ENCODE measurements at regions not wholly inside any gene's neighbourhood (a gene's known extent, or its start where the extent isn't known, plus 50 kb on each side); places are given as distances from the start of the nearest gene placed in this dataset.
"Not testable (repeated sequence)": the region's sequence is repeated elsewhere in the genome, so short reads cannot be mapped to it uniquely, and the experiment has no call there.

DNA sequence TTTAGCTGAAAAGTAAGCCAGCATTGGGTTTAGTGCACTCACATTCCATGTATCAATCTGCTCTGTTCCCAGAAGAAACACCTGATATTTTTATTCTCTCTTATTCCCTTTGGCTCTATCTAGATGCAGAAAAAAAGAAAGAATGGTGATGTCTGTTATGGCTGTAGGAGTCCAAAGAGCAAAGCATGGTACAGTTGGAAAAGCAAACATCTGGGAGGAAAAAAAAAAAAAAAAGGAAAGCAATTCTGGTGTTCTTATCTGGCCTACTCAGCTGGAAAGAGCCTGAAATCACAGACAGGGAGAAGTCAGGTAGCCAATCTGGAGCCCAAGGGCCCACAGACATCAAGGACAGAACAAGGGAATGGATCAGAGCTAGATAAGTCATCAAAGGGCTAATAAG lies 293.9 kb downstream of the DUSP6 start:
- Histone ChIP-seq H3K9me3 (no peaks in the 10 kb centered on the region), H3K36me3 (ENCODE audit: low read depth, missing control alignments) (no peaks in the 10 kb centered on the region), H3K27me3 (no peaks in the 10 kb centered on the region), H3K4me3 (no peak overlapping the region), H3K4me1 (no peaks in the 10 kb centered on the region), H3K27ac (no peak overlapping the region)
- DNase-seq, result no peak
- intact Hi-C loops (cut with DNase I; ENCODE audit: low total_unique reads), result loop anchor here (10.0 kb wide), 1 partner anchor 396 kb away; no protein-coding TSS in a partner anchor
- TF ChIP-seq, protein P1, sequence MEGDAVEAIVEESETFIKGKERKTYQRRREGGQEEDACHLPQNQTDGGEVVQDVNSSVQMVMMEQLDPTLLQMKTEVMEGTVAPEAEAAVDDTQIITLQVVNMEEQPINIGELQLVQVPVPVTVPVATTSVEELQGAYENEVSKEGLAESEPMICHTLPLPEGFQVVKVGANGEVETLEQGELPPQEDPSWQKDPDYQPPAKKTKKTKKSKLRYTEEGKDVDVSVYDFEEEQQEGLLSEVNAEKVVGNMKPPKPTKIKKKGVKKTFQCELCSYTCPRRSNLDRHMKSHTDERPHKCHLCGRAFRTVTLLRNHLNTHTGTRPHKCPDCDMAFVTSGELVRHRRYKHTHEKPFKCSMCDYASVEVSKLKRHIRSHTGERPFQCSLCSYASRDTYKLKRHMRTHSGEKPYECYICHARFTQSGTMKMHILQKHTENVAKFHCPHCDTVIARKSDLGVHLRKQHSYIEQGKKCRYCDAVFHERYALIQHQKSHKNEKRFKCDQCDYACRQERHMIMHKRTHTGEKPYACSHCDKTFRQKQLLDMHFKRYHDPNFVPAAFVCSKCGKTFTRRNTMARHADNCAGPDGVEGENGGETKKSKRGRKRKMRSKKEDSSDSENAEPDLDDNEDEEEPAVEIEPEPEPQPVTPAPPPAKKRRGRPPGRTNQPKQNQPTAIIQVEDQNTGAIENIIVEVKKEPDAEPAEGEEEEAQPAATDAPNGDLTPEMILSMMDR (IDR thresholded peaks at IDR 0.05), result no peak
- TF ChIP-seq POLR2A (IDR thresholded peaks at IDR 0.05), result no peak

DNA sequence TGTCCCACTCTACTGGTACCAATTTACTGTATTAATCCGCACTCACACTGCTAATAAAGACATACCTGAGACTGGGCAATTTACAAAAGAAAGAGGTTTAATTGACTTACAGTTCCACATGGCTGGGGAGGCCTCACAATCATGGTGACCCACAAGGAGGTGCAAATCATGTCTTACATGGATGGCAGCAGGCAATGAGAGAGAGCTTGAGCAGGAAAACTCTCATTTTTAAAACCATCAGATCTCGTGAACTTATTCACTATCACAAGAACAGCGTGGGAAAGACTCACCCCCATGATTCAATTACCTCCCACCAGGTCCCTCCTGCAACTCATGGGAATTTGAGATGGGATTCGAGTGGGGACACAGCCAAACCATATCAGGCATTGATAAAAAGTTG lies 298.5 kb downstream of the DUSP6 start:
- H3K9me3 ChIP-seq; H3K36me3 ChIP-seq (ENCODE audit: low read depth, missing control alignments); H3K4me3 ChIP-seq; H3K4me1 ChIP-seq; DNase-seq; H3K27ac ChIP-seq; H3K27me3 ChIP-seq: not testable (repeated sequence)
- intact Hi-C loops (cut with DNase I; ENCODE audit: low total_unique reads), result loop anchor here (10.0 kb wide), 1 partner anchor 401 kb away; no protein-coding TSS in a partner anchor
- WGBS, 2 donors, result 73 to 76% methylated on average over 4 of the region's 4 CpGs

DNA sequence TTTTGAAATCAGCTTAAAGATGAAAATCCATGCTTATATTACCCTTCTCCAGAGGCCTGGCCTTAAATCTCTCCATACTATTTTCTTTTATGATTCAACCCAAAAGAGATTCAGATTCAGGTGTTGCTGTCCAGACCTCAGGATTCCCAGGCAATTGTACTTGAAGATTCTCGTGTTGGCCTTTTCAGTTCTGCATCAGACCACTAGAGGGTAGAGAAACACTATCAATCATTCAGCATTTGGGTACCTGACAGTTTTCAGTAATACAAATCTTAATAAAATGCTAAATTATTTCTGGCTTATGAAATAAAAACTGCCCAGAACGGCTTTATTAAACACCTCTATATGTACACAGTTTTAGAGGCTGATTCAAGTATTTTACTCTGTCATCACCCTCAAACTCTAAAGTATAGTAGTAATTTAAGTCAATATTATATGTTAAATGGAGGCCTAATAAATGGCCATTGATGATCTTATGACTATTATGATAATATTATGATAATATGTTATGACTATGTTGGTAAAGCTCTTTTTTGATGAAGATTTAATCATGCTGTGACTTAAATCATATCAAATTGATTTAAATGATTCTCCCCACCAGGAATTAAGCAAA lies 301.1 kb downstream of the DUSP6 start:
- Histone ChIP-seq H3K4me3 (no peak overlapping the region), H3K9me3 (no peaks in the 10 kb centered on the region), H3K4me1 (no peaks in the 10 kb centered on the region), H3K27ac (no peak overlapping the region), H3K36me3 (ENCODE audit: low read depth, missing control alignments) (no peaks in the 10 kb centered on the region), H3K27me3 (no peaks in the 10 kb centered on the region)
- intact Hi-C loops (cut with DNase I; ENCODE audit: low total_unique reads), result loop anchor here (10.0 kb wide), 1 partner anchor 404 kb away; no protein-coding TSS in a partner anchor
- TF ChIP-seq POLR2A (IDR thresholded peaks at IDR 0.05), result no peak
- TF ChIP-seq, protein P1 (IDR thresholded peaks at IDR 0.05), result peak; percentile 83 to 92 (median 84)
- peak; percentile 26 for DNase-seq
- WGBS, 2 donors, result 23 to 37% methylated on average over 2 of the region's 2 CpGs

DNA sequence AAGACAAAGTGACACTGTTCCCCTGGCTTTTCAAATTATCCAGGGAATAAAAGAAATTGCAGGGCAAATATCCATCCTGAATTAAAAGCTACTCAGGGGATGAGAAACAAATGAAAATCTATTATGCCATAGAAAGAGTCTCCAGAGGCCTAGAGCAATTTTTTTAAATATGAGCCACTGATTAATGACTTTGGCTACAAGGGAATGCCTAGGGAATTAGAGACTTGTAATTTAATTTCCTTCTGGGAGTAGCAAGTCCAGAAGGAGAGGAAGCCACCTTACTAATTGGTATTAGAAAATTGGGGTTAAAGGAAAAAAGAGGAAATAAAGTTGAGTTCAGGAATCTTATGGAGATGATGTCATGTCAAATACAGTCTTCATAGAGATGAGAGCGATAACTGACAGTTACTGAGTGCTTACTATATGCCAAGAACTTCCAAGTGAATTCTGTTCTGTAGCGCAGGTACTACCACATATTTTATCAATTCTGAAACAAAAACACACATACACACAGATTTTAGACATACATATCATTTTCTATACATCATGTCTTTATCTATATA lies 304.4 kb downstream of the DUSP6 start:
- intact Hi-C loops (cut with DNase I; ENCODE audit: low total_unique reads), result no loop called here
- WGBS, 2 donors, result 85 to 98% methylated on average over 2 of the region's 2 CpGs

DNA sequence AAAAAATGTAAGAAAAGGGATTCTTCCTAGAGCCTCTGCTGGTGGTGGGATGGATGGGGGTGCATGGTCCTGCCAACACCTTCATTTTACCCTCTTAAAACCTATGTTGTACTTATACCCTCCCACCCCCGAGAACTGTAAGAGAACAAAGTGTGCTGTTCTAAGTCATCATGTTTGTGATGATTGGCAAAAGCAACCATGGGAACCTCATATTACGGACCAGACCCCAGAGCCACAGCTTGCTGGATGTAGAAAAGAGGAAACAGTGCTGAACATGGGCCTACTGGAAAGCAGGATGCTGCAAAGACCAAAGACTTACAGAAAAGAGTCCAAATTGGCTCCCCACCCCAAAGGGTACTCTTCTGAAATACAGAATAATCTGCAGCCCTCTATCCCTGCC lies 311.2 kb downstream of the DUSP6 start:
- no peaks in the 10 kb centered on the region for H3K4me1 ChIP-seq
- no peak for DNase-seq
- WGBS, 2 donors, result 65 to 69% methylated on average over 2 of the region's 2 CpGs
- H3K36me3 ChIP-seq (ENCODE audit: low read depth, missing control alignments), result no peaks in the 10 kb centered on the region
- no peak overlapping the region for H3K4me3 ChIP-seq
- H3K27me3 ChIP-seq, result no peaks in the 10 kb centered on the region
- H3K9me3 ChIP-seq, result no peaks in the 10 kb centered on the region
- intact Hi-C loops (cut with DNase I; ENCODE audit: low total_unique reads), result no loop called here
- TF ChIP-seq POLR2A (IDR thresholded peaks at IDR 0.05), result no peak
- TF ChIP-seq, protein P1 (IDR thresholded peaks at IDR 0.05), result no peak
- H3K27ac ChIP-seq, result no peak overlapping the region

More for the DNA sequence above, 304.4 kb downstream of the DUSP6 start:
- no peaks in the 10 kb centered on the region for H3K36me3 ChIP-seq (ENCODE audit: low read depth, missing control alignments)
- TF ChIP-seq, protein P1 (IDR thresholded peaks at IDR 0.05), result no peak
- TF ChIP-seq POLR2A (IDR thresholded peaks at IDR 0.05), result no peak
- no peak overlapping the region for H3K4me3 ChIP-seq
- no peak for DNase-seq
- H3K4me1 ChIP-seq, result no peaks in the 10 kb centered on the region
- H3K9me3 ChIP-seq, result no peaks in the 10 kb centered on the region
- no peak overlapping the region for H3K27ac ChIP-seq
- no peaks in the 10 kb centered on the region for H3K27me3 ChIP-seq
